ENCODE measurements at regions not wholly inside any gene's neighbourhood (a gene's known extent, or its start where the extent isn't known, plus 50 kb on each side); places are given as distances from the start of the nearest gene placed in this dataset.

DNA sequence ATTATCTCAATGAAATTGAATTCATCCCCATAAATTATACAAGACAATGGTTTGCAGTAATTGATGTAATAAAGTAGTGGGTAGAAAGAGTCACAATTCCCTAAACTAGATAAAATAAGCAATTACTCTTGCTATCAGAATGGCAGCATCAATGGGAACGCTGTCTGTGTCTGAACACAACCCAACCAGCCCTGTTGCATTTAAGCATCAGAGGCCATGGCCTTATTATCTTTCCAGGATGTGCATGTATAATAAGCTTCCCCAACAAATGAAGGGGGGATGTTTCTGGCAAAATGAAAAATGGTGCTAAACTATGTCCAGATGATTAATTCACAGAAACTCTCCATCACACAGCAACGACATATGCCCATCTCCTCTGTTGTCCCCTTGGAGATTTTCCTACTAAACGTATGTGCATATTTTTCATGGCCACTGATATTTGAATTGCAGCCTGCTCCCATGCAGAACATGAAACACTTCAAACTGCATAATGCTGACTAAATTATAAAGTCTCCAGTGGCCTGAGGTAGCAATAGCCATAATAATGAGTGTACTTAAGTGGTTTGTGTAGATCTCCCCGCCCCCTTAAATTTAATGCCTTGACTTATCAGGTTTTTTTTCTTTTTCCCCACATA, 306.9 kb upstream of the ADAMTS16 start:
- no peak for DNase-seq

DNA sequence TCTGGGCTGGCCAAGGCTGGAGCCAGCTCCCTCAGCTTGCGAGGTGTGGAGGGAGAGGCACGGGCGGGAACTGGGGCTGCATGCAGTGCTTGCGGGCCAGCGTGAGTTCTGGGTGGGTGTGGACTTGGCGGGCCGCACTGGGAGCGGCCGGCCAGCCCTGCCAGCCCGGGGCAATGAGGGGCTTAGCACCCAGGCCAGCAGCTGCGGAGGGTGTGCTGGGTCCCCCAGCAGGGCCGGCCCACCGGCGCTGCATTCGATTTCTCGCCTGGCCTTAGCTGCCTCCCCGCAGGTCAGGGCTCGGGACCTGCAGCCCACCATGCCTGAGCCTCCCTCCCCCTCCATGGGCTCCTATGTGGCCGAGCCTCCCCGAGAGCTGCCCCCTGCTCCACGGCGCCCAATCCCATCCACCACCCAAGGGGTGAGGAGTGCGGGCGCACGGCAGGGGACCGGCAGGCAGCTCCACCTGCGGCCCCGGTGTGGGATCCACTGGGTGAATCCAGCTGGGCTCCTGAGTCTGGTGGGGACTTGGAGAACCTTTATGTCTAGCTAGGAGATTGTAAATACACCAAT, 302.6 kb upstream of the ADAMTS16 start:
- no peak for DNase-seq

DNA sequence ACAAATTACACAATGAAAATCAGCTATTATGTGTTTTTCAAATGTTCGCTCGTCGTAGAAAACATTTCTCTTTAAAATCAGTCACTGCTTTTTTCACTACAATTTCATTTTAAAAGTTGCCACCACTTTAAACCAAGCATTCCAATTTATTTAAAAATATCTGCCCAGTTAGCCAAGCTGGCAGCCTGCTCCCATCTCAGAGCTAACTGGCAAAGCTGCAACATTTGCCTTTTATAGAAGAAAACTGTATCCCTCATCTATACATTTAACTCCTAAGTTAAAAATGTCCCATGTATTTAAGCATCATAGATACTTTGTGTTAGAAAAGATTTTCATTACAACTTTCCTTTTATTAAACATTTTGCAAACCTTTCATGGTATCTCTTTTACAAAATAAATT, 294.9 kb upstream of the ADAMTS16 start:
- no peak for DNase-seq

DNA sequence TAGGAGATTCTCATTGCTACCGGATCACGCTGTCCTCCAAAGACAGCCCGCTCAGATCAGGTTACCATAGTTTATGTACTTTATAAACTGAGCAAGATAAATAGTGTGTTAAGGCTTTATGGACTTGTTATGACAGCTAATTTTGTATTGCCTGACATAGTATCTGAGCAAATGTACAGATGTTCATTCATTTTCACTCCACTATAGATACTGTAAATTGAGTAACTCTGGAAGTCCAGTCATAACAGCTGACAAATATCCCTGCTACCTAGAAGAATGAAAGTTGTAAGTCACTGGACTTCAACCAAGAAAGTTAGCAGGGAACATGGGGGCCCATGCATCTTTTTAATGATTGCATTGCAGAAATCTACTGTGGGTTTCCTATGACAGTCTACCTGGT, 292.4 kb upstream of the ADAMTS16 start:
- DNase-seq = no peak

DNA sequence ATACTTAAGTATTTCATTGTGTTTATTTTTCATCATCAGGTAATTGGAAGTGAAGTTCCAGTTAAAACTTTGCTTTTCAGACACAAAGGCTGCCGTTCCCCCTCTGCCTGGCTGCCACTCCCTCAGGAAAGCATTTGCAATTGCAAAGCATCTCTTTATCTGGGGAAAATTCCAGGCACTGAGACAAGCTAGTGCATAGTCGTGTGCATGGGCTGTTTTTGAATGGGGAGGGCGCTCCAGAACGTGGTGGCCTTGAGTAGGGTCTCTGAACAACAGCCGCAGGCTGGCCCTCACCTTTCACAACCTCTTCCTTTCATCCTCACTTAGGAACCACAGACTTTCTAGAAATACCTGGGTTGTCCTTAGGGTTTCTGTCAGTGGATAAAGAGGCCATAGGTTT, 285.1 kb upstream of the ADAMTS16 start:
- DNase-seq = no peak

DNA sequence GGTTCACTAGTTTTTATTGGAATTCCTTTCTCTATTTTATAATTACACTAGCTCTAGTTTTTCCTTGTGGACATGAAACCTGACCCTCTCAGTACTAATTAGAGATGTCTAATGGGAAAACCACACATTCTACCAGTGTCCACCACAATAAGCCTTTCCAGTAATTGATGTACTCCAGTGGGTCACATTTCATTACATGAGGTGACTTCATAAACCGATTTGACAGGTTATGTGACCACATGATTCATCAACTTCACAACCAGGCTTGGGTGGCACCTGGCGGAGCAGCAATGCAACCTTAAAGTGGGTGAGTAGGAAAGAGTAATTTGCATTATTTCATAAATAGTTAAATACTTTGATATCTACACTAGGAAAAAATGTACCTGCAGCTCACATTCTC, 284.2 kb upstream of the ADAMTS16 start:
- no peak for DNase-seq

DNA sequence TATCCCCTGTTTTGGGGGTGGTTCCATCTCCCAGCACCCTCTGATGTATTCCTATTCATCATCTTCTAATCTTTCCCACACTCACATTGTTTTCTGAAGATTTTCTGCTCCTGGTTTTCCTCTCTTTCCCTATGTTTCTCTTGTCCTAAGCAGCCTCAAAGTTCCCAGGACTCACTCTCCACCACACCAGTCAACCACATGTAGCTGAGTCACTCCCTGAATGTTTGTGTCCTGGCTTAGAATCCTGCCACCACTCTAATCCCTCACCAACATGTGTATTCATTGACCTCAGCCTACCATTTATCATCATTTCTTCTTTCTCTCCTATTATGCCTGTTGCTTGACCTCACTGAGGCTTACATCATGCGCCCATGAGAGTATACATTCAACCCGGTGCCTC, 282.4 kb upstream of the ADAMTS16 start:
- DNase-seq = no peak

DNA sequence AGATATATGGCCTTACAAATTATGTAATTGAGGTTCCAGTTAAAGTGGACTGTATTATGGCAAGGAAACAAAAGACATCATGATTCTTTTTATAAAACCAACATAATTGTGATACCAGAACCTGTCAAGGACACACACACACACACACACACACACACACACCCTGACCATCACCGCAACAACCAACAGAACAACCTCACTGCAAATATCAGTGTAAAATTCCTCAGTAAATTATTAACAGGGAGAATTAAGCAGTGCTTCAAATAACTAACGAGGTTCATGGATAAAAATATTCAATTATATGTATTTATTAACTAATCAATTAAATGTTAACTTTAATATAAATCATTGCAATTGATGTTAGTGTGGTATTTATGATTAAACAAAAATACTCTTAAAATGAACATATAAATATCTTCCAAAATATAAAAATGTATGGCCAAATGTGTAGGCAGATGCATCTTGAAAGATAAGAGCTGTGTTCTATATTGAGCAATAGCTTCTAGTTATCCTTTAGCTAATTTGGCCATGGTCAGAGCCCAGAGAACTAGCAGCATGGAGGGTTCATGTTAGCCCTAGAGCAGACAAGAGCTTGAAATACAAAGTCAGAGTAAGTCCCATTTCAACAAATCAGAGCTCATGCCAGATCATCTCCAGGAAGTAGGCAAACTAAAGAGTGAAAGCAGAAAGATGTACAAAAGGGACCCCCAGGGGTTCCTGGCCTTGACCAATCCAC, 280.5 kb upstream of the ADAMTS16 start:
- no peak for DNase-seq

DNA sequence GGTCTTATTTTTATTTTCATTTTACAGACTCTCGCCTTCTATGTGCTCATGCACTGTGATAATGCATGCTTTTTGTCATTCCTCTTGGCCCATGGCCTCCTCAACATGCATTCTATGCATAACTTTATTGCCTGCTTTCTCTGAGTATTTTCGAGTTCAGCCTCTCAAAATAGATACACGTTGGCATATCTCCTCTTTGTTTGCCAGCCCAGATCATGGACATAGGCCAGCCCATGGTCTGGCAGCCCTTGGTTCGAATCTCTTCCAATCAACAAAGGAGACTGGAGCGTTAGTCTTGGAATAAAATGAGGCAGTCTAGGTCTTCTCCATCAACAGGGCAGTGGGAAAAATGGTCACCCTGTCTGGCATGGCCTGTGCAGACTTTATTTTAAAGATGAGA, 279.5 kb upstream of the ADAMTS16 start:
- no peak for DNase-seq

DNA sequence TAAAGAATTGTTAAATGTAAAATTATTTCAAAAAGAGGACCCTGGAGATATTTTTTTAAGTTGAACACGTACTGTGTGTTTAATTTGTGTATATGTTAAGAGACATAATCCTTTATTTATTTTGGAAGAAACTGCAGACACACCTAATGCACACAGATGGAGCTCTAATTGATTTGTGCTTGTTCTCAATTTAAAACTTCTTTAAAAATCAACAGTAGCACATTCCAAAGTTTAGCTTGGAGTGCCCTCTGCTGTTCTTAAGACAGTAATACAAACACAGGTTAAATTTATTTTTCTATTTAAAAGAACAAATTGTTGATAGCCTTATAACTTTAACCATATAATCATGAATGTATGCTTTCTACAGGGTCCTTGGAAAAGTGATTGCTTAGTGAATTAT, 277.6 kb upstream of the ADAMTS16 start:
- peak; percentile 44 for DNase-seq

DNA sequence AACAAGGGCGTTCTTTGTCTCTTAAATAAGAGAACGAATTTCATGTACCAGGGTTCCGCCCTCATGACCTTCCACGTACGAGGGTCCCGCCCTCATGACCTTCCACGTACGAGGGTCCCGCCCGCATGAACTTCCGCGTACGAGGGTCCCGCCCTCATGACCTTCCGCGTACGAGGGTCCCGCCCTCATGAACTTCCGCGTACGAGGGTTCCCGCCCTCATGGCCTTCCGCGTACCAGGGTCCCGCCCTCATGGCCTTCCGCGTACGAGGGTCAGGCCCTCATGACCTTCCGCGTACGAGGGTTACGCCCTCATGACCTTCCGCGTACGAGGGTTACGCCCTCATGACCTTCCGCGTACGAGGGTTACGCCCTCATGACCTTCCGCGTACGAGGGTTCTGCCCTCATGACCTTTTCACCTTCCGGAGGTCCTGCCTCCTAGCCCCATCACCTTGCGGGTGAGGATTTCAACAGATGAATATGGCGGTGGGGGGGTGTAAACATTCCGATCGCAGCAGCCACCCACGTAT, 273.9 kb upstream of the ADAMTS16 start:
- no peak for DNase-seq

DNA sequence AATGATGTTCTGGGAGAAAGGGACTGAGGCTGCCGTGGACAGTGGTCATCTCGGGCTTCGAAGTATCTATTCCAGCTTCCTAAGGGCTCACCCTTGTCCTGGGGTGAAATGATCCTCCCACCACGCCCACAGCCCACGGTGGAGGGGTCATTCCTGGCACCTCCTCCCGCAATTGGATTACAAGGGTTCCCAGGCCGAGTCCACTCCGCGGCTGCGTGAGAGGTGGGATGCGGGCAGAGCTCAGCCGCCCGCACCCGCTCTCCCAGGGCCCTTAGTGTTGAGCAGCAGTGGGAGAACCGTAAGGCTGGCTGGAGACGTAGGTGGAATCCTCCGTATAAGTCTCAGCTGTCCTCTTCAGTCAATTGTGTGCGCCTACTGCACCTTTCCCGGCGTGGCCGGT, 273.3 kb upstream of the ADAMTS16 start:
- DNase-seq = no peak

DNA sequence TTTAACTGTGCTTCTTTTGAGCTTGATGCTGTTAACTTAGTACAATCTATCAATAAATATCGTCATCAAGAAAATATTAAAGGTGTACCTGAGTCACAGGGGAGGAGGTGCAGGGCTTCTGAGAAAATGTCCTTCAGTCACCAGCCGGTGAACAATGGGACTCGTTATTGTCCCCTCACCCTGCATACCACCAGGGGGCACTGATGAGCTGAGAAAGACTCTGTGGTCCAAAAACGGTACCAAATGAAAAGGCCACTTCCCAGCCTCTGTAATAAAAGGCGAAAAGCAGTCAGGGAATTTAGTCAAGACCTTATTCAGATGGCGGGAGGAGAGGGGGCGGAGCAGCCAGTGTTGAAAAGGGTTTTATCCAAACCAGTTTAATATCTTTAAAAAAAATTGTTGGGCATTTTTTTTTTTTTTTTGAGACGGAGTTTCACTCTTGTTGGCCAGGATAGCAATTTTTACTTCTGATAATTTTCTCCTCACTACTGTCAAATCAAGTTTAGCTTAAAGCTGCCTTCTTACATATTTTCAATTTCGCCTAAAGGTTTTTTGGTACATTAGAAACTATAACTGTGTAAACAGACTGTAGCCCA, 271.9 kb upstream of the ADAMTS16 start:
- DNase-seq = peak; percentile 53

DNA sequence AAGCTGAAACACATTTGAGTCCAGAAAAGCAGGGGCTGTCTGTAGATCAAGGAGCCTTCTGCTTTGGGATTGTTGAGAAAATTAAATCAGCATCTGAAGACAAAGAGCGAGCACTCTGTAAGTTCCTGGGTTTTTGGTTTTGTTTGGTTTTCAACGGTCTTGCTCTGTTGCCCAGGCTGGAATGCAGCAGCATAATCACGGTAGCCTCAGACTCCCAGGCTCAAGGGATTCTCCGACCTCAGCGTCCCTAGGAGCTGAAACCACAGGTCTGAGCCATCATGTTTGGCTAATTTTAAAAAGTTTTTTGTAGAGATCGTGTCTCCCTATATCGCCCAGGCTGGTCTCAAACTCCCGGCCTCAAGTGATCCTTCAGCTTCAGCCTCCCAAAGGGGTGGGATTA, 266.5 kb upstream of the ADAMTS16 start:
- DNase-seq = no peak

DNA sequence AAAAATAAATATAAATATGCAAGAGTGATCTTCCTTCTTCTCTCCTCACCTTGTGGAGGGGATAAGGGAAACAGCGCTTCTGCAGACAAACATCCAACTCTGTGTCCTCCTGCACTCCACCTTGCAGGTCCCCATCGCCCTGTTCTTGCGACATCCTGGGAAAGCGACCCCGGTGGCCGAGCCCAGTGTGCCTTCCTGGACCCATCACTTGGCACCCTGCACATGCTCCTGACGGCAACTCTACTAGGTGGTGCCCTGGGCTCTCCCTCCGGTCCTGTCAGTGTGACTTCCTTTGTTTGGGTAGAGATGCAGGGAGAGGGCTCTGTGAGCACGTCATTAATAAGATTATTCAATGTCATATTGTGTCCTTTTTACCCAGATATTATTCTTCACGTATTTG, 266.0 kb upstream of the ADAMTS16 start:
- DNase-seq = no peak

DNA sequence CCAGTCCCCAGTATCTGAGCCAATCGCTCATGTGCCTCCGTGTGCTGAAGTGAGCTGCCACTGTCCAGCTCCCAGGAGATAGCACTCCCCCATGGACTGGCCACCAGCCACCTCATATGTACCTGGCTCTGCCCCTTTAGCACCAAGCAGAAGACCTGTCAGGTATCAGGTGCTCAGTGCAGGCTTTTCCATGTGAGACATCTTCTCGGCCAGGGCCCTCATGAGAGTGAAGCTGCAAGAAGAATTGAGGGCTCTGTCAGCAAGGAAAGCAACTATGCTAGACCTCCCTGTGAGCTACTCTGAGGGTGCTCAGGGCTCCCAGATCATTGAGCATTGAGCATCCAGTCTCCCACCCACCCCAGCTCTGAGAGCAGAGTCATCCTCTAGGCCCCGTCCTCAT, 264.2 kb upstream of the ADAMTS16 start:
- DNase-seq = no peak

DNA sequence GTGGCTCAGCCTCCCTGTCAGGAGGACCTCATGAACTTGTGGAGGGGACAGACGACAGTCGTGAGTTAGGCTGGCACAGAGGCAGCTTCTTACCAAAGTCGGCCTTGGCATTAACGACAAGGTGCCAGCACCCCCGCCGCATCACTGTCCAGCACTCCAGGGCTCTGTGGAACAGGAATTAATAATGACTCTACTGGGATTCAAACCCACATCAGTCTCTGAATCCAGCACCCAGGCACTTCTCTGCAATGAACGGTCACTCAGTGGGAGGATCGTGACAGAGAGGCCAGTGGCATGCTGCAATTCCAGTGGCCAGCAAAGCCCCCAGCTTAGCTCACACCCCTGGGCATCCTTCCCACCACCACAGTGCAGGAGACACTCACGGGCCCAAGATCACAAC, 263.3 kb upstream of the ADAMTS16 start:
- no peak for DNase-seq

DNA sequence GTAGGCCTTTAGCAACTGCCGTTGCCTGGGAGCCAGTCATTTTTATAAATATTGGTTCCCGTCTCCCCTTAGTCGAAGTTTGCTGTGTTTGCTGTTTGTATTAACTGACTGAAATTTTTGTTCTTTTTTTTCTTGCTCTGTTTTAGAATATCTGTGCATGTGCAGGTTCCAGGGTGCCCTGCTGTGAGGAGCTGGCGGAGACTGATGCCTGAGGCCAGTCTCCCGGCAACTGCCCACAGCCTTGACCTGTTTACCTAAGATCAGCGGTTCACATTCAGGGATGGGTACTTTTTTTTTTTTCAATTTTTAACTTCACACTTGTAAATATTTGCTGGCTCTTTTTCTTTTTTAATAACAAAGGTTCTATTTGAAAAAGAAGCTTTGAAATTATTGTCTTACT, 262.6 kb upstream of the ADAMTS16 start:
- DNase-seq = no peak

DNA sequence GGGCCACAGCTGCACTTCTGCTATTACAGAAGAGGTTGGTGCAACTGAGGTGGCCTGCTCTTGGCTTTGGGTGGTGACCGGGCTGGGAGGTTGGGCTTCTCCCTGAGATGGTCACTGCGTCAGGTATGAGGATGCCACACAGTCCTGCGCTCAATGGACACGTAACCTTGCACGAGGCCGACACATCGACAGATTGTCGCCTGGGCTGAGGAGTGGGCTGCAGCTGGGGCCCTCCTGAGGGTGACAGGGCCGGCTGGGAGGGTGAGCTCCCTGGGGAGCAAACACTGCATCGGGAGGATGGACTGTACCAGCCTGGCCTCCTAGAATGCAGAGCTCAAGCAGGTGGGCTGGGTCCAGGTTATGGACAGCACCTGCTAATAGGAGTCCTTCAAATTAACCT, 261.1 kb upstream of the ADAMTS16 start:
- no peak for DNase-seq

DNA sequence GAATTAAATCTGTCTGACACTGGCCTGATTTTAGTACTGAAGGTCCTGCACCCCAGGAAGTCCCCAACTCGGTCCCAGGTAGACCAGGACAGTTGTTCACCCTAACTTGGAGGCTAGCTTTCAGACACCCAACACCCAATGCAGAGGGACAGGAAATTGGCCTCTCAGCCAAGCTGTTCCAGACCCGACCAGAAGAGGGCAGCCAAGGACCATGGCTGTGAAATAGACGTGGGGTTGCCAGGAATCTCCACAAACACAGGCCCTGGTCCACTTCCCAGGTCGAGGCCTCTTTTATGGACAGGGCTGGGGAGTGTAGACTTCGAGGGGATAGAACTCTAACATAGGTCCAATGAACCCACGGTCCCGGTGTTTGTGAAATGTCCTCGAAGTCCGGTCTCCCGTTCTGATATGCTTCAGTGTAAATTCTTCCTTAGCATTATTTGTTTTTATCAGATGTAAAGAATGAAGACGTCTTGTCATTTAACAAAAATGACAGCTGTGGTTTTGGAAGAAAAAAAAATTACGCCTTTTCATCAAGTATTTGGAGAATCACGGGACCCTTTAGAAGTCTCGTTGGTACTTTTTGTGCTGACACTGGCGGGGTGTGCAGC, 260.3 kb upstream of the ADAMTS16 start:
- peak; percentile 77 for DNase-seq

DNA sequence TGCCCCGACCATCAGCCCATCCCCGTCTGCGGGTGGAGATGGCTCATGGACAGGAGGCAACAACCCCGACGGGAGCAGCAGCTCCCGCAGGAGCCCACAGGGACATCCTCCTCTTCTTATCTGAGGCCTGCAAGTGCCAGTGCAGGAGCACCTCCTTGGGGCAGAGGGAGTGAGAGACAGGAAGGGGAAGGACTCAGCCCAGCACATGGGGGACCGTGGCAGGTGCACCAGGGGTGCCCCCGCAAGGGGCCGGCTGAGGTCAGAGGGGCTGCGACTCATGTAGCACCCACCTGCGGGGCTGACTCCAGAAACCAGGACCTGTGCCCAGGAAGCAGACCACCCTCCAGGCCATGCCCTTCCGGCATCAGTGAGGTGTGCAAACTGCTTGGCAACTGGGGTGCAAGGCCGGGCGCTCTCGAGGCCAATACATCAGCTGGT, 259.8 kb upstream of the ADAMTS16 start:
- DNase-seq = no peak

DNA sequence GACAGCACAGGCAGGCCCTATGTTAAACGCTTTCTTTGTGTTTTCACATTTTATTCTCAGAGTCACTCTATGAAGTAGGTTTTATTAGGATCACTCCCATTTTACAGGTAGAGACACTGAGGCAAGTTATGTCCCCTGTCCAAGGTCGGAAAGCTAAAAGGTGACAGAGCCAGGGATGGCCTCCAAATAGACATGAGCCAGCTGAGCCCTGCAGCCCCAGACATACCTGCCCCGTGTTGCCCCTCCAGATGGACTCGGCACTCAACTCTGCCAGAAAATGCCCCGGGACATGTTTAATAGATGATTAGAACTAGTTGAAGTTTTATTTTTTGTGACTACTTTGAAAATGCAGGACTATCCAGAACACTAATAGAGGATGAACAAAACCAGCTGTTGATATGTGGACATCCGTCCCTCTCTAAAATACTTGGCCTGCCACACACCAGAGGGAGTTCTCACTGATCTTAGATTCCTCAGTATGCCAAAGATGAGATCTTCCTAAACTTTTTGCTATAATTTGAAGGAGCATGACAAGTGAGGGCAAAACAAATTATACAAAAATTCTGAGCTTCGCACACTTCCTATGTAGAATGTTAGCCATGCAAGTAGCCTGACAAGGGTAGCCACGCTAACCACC, 258.6 kb upstream of the ADAMTS16 start:
- DNase-seq = no peak

Data from left kidney (tissue), 1 donor.